Lower leg skin (tissue), 3 donors: ENCODE measurements at regions not wholly inside any gene's neighbourhood (a gene's known extent, or its start where the extent isn't known, plus 50 kb on each side); places are given as distances from the start of the nearest gene placed in this dataset.

ENCODE experiments used
- POLR2A ChIP-seq, 2 donors: fragments of 450-650 bp; IDR thresholded peaks; one replicate each; pipeline ENCODE4 v1.6.1; 2016 to 2017; ENCODE audit warnings: antibody characterized with exemption in 2 of 2, mild to moderate bottlenecking in 1 of 2, moderate library complexity in 1 of 2
- TF ChIP-seq, protein P1 (sequence below), 3 donors: fragments of 450-650 bp; IDR thresholded peaks; one replicate each; pipeline ENCODE4 v1.5.1; 2016; ENCODE audit warnings: antibody characterized with exemption in 3 of 3, mild to moderate bottlenecking in 3 of 3, moderate library complexity in 2 of 3

GRCh38 chr6:14274016-14274415 lies 156.4 kb downstream of the CD83 start:
- TF ChIP-seq, protein P1, sequence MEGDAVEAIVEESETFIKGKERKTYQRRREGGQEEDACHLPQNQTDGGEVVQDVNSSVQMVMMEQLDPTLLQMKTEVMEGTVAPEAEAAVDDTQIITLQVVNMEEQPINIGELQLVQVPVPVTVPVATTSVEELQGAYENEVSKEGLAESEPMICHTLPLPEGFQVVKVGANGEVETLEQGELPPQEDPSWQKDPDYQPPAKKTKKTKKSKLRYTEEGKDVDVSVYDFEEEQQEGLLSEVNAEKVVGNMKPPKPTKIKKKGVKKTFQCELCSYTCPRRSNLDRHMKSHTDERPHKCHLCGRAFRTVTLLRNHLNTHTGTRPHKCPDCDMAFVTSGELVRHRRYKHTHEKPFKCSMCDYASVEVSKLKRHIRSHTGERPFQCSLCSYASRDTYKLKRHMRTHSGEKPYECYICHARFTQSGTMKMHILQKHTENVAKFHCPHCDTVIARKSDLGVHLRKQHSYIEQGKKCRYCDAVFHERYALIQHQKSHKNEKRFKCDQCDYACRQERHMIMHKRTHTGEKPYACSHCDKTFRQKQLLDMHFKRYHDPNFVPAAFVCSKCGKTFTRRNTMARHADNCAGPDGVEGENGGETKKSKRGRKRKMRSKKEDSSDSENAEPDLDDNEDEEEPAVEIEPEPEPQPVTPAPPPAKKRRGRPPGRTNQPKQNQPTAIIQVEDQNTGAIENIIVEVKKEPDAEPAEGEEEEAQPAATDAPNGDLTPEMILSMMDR (IDR thresholded peaks at IDR 0.05) = no peak
- no peak for TF ChIP-seq POLR2A (IDR thresholded peaks at IDR 0.05)
